Esophagus muscularis mucosa (tissue), 3 donors: ENCODE measurements at regions not wholly inside any gene's neighbourhood (a gene's known extent, or its start where the extent isn't known, plus 50 kb on each side); places are given as distances from the start of the nearest gene placed in this dataset.

ENCODE experiments used
- EP300 ChIP-seq: sonication (generic); formaldehyde crosslinking; IDR thresholded peaks from one replicate; pipeline ENCODE4 v1.6.1; 2017; ENCODE audit warnings: antibody characterized with exemption
- POLR2A ChIP-seq: fragments of 450-650 bp; IDR thresholded peaks from one replicate; pipeline ENCODE4 v1.6.1; 2017; ENCODE audit warnings: antibody characterized with exemption, moderate library complexity, mild to moderate bottlenecking, low read depth
- POLR2AphosphoS5 ChIP-seq, 2 donors: sonication (generic); formaldehyde crosslinking; IDR thresholded peaks; one replicate each; pipeline ENCODE4 v1.6.1; 2017; ENCODE audit warnings: antibody characterized with exemption in 2 of 2

GRCh38 chr1:78831731-78832360 is 174.7 kb downstream of the ADGRL4 start:
- TF ChIP-seq EP300, result no peak
- no peak for TF ChIP-seq POLR2AphosphoS5 (IDR thresholded peaks at IDR 0.05)
- no peak for TF ChIP-seq POLR2A
